ENCODE measurements at regions not wholly inside any gene's neighbourhood (a gene's known extent, or its start where the extent isn't known, plus 50 kb on each side); places are given as distances from the start of the nearest gene placed in this dataset.

GRCh38 chr2:9732824-9733223 lies 102.0 kb upstream of the YWHAQ start:
- Histone ChIP-seq H3K27me3 (replicated peaks; ENCODE audit: insufficient read depth, low read depth, low read length, poor library complexity) (no peaks in the 10 kb centered on the region), H3K4me1 (ENCODE audit: insufficient read depth, low read length, poor library complexity, severe bottlenecking) (no peaks in the 10 kb centered on the region), H3K27ac (ENCODE audit: low read depth, low read length, poor library complexity, severe bottlenecking) (no peak overlapping the region), H3K4me3 (ENCODE audit: low read depth, low read length, poor library complexity, severe bottlenecking) (no peak overlapping the region), H3K36me3 (ENCODE audit: insufficient read depth, low read length, poor library complexity, severe bottlenecking) (no peaks in the 10 kb centered on the region), H3K9me3 (ENCODE audit: low read depth, low read length, poor library complexity, severe bottlenecking) (peaks cover 9% of the 10 kb centered on the region)
- intact Hi-C loops (cut with micrococcal nuclease; ENCODE audit: unreplicated experiment) = no loop called here
- DNase-seq (ENCODE audit: low spot score) = no peak
- no peak for TF ChIP-seq EZH2 (IDR thresholded peaks at IDR 0.05; ENCODE audit: borderline replicate concordance, low read depth, low read length, poor library complexity, severe bottlenecking)
- TF ChIP-seq, protein P1, sequence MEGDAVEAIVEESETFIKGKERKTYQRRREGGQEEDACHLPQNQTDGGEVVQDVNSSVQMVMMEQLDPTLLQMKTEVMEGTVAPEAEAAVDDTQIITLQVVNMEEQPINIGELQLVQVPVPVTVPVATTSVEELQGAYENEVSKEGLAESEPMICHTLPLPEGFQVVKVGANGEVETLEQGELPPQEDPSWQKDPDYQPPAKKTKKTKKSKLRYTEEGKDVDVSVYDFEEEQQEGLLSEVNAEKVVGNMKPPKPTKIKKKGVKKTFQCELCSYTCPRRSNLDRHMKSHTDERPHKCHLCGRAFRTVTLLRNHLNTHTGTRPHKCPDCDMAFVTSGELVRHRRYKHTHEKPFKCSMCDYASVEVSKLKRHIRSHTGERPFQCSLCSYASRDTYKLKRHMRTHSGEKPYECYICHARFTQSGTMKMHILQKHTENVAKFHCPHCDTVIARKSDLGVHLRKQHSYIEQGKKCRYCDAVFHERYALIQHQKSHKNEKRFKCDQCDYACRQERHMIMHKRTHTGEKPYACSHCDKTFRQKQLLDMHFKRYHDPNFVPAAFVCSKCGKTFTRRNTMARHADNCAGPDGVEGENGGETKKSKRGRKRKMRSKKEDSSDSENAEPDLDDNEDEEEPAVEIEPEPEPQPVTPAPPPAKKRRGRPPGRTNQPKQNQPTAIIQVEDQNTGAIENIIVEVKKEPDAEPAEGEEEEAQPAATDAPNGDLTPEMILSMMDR (conservative IDR thresholded peaks at IDR 0.05; ENCODE audit: low read depth, low read length) = no peak
- ChIA-PET POLR2A (ENCODE audit: low non-redundant PET) (interaction anchor here (0.5 kb wide), 1 partner anchor 8 kb away, joined by 5 read pairs; no protein-coding TSS in a partner anchor), CTCF (no interaction called here)
- no TSS peak for BruUV-seq (replicated peaks)

GRCh38 chr2:9734308-9734707 lies 103.5 kb upstream of the YWHAQ start:
- no TSS peak for BruUV-seq (replicated peaks)
- intact Hi-C loops (cut with micrococcal nuclease; ENCODE audit: unreplicated experiment) = no loop called here

DNA sequence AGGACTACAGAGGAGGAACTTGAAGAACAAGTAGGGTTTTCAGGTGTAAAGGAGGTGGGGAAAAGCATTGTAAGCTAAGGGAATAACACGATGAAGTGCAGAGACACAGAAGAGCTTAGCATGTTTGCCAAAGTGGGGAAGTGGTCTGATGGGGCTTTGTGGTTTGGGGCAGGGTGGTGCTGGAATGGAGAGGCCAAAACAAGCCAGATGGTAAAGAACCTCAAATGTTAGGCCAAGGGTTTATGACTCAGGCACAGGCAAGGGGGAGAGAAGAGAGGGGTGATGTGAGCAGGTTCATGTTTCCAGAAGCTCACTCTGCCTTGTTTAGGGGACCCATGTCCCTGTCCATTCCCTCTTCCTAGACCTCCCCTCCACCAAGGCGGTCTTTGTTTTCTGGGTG lies 104.5 kb upstream of the YWHAQ start:
- ChIA-PET CTCF (no interaction called here), POLR2A (ENCODE audit: low non-redundant PET) (no interaction called here)
- peaks cover 9% of the 10 kb centered on the region for H3K9me3 ChIP-seq (ENCODE audit: low read depth, low read length, poor library complexity, severe bottlenecking)
- no peak for TF ChIP-seq EZH2 (IDR thresholded peaks at IDR 0.05; ENCODE audit: borderline replicate concordance, low read depth, low read length, poor library complexity, severe bottlenecking)
- TF ChIP-seq, protein P1 (conservative IDR thresholded peaks at IDR 0.05; ENCODE audit: low read depth, low read length) = no peak
- H3K27ac ChIP-seq (ENCODE audit: low read depth, low read length, poor library complexity, severe bottlenecking) = no peak overlapping the region
- intact Hi-C loops (cut with micrococcal nuclease; ENCODE audit: unreplicated experiment) = no loop called here
- no peaks in the 10 kb centered on the region for H3K27me3 ChIP-seq (replicated peaks; ENCODE audit: insufficient read depth, low read depth, low read length, poor library complexity)
- no TSS peak for BruUV-seq (replicated peaks)
- H3K4me1 ChIP-seq (ENCODE audit: insufficient read depth, low read length, poor library complexity, severe bottlenecking) = no peaks in the 10 kb centered on the region
- no peak overlapping the region for H3K4me3 ChIP-seq (ENCODE audit: low read depth, low read length, poor library complexity, severe bottlenecking)
- DNase-seq (ENCODE audit: low spot score) = no peak
- H3K36me3 ChIP-seq (ENCODE audit: insufficient read depth, low read length, poor library complexity, severe bottlenecking) = no peaks in the 10 kb centered on the region

More at GRCh38 chr2:9734308-9734707, 103.5 kb upstream of the YWHAQ start:
- Histone ChIP-seq H3K4me3 (ENCODE audit: low read depth, low read length, poor library complexity, severe bottlenecking) (no peak overlapping the region), H3K27ac (ENCODE audit: low read depth, low read length, poor library complexity, severe bottlenecking) (no peak overlapping the region), H3K27me3 (replicated peaks; ENCODE audit: insufficient read depth, low read depth, low read length, poor library complexity) (no peaks in the 10 kb centered on the region), H3K9me3 (ENCODE audit: low read depth, low read length, poor library complexity, severe bottlenecking) (peaks cover 9% of the 10 kb centered on the region), H3K36me3 (ENCODE audit: insufficient read depth, low read length, poor library complexity, severe bottlenecking) (no peaks in the 10 kb centered on the region), H3K4me1 (ENCODE audit: insufficient read depth, low read length, poor library complexity, severe bottlenecking) (no peaks in the 10 kb centered on the region)
- DNase-seq (ENCODE audit: low spot score) = no peak
- POLR2A ChIA-PET (ENCODE audit: low non-redundant PET) = no interaction called here
- CTCF ChIA-PET = no interaction called here
- no peak for TF ChIP-seq EZH2 (IDR thresholded peaks at IDR 0.05; ENCODE audit: borderline replicate concordance, low read depth, low read length, poor library complexity, severe bottlenecking)
- TF ChIP-seq, protein P1 (conservative IDR thresholded peaks at IDR 0.05; ENCODE audit: low read depth, low read length) = no peak

Measured in A673 (cell line).